Mesendoderm (in vitro differentiated cells): ENCODE measurements at regions not wholly inside any gene's neighbourhood (a gene's known extent, or its start where the extent isn't known, plus 50 kb on each side); places are given as distances from the start of the nearest gene placed in this dataset.
A peak's percentile ranks its signal among the peaks of the same experiment; 100 is the strongest.

Experiments used
- DNase-seq: peaks from one replicate; pipeline ENCODE4 v3.0.0; 2013
- H2AK5ac ChIP-seq: 2 replicates; pipeline ENCODE4 v1.6.1; 2013; ENCODE audit warnings: low read length, inconsistent platforms
- H2BK120ac ChIP-seq: 2 replicates; pipeline ENCODE4 v1.6.1; 2013; ENCODE audit warnings: low read depth, mild to moderate bottlenecking, low read length, moderate library complexity, mixed read lengths
- H2BK15ac ChIP-seq: replicated peaks from 2 replicates; pipeline ENCODE4 v1.6.1; 2013; ENCODE audit warnings: low read depth, mild to moderate bottlenecking, moderate library complexity
- H2BK5ac ChIP-seq: 2 replicates; pipeline ENCODE4 v1.6.1; 2013; ENCODE audit warnings: low read length, inconsistent platforms
- H3K18ac ChIP-seq: 2 replicates; pipeline ENCODE4 v1.6.1; 2013; ENCODE audit warnings: mild to moderate bottlenecking, low read length, mixed read lengths
- H3K23ac ChIP-seq: one replicate; pipeline ENCODE4 v1.6.1; 2013; ENCODE audit warnings: low read length
- H3K27ac ChIP-seq: 2 replicates; pipeline ENCODE4 v1.5.1; 2013; ENCODE audit warnings: low read depth, mild to moderate bottlenecking, inconsistent platforms, low read length, moderate library complexity
- H3K27me3 ChIP-seq: 2 replicates; pipeline ENCODE4 v1.6.1; 2013; ENCODE audit warnings: low read length, control low read depth, mild to moderate bottlenecking, inconsistent platforms; ENCODE audit not compliant: insufficient read depth, poor library complexity
- H3K36me3 ChIP-seq: 2 replicates; pipeline ENCODE4 v1.6.1; 2013; ENCODE audit warnings: low read length, inconsistent platforms; ENCODE audit not compliant: control insufficient read depth, insufficient read depth
- H3K4ac ChIP-seq: one replicate; pipeline ENCODE4 v1.6.1; 2013; ENCODE audit warnings: low read depth, mild to moderate bottlenecking, low read length, moderate library complexity
- H3K4me1 ChIP-seq: 2 replicates; pipeline ENCODE4 v1.6.1; 2013; ENCODE audit warnings: low read depth, low read length, inconsistent platforms; ENCODE audit not compliant: control insufficient read depth
- H3K4me2 ChIP-seq: 2 replicates; pipeline ENCODE4 v1.6.1; 2013; ENCODE audit warnings: low read length
- H3K4me3 ChIP-seq: 2 replicates; pipeline ENCODE4 v1.5.1; 2013; ENCODE audit warnings: mild to moderate bottlenecking, low read length
- H3K56ac ChIP-seq: one replicate; pipeline ENCODE4 v1.6.1; 2013; ENCODE audit warnings: low read length
- H3K79me1 ChIP-seq: 2 replicates; pipeline ENCODE4 v1.6.1; 2013; ENCODE audit warnings: low read length, inconsistent platforms
- H3K79me2 ChIP-seq: 2 replicates; pipeline ENCODE4 v1.6.1; 2013; ENCODE audit warnings: mild to moderate bottlenecking, low read length; ENCODE audit not compliant: control insufficient read depth, insufficient read depth
- H3K9ac ChIP-seq: 2 replicates; pipeline ENCODE4 v1.6.1; 2013; ENCODE audit warnings: low read length, inconsistent platforms
- H4K5ac ChIP-seq: one replicate; pipeline ENCODE4 v1.6.1; 2013; ENCODE audit warnings: low read length
- H4K8ac ChIP-seq: one replicate; pipeline ENCODE4 v1.6.1; 2013; ENCODE audit warnings: low read depth, mild to moderate bottlenecking, control low read depth, low read length, moderate library complexity
- WGBS: extraction: QIAGEN DNeasy Blood & Tissue Kit; methylation state at CpG from one replicate; pipeline ENCODE4 v1.1.7; 2013; ENCODE audit warnings: low lambda C conversion rate, missing lambda C conversion rate; ENCODE audit not compliant: insufficient coverage; ENCODE audit errors: extremely low coverage; 5-methylcytosine and 5-hydroxymethylcytosine counted together

DNA sequence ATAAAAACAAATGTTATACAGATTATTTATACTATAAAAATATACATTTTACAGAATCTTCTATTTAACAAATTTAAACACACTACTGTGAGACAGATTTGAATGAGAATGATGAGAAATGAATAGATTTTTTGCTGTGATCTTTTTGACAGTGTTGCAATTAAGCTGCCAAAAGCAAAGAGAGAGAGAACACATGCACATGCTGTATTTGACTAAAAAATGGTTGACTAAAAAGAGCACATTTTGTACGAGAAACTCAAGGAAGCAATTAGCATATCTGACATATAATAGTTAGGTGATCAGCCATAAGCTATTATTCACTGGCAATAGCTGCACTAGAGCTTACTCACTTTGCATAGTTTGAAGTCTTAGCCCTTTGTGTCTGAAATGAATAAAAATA is 115.8 kb downstream of the SYT10 start:
- Histone ChIP-seq H3K4me3 (no peak overlapping the region), H3K4me2 (no peak overlapping the region), H3K36me3 (no peaks in the 10 kb centered on the region), H2BK5ac (no peak overlapping the region), H3K27me3 (no peaks in the 10 kb centered on the region), H2BK15ac (no peak overlapping the region), H3K79me1 (no peaks in the 10 kb centered on the region), H3K4me1 (no peaks in the 10 kb centered on the region), H3K23ac (no peak overlapping the region), H3K79me2 (no peaks in the 10 kb centered on the region), H2AK5ac (no peak overlapping the region), H3K27ac (no peak overlapping the region), H3K18ac (no peak overlapping the region), H3K56ac (no peak overlapping the region), H3K4ac (no peak overlapping the region), H2BK120ac (no peak overlapping the region), H3K9ac (no peak overlapping the region), H4K8ac (no peak overlapping the region), H4K5ac (no peak overlapping the region)
- no peak for DNase-seq
- no CpG with 5 or more reads among the region's 1 CpG for WGBS

DNA sequence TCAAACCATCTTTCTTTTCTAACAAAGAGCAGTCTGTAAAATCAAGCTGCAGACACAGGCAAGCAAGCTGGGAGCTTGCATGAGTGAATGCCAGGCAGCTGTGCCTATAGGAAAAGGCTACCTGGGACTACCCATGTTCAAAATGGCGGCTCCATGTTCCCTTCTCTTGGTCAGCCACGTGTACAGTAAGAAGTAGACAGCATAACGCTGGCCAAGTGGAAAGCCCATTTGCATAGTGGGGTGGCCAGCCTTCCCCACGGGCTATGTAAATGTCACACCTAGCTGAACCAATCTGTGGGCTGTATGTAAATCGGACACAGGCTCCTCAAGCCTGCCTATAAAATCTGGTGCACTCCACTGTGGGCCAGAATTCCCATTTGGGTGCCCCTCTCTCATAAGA is 117.1 kb downstream of the SYT10 start:
- no peak overlapping the region for H3K27ac ChIP-seq
- H2AK5ac ChIP-seq: no peak overlapping the region
- DNase-seq: no peak
- H3K27me3 ChIP-seq: no peaks in the 10 kb centered on the region
- no peak overlapping the region for H3K23ac ChIP-seq
- H2BK15ac ChIP-seq: no peak overlapping the region
- no peak overlapping the region for H4K5ac ChIP-seq
- H3K56ac ChIP-seq: no peak overlapping the region
- H2BK120ac ChIP-seq: no peak overlapping the region
- H3K79me2 ChIP-seq: no peaks in the 10 kb centered on the region
- no peak overlapping the region for H3K18ac ChIP-seq
- H4K8ac ChIP-seq: no peak overlapping the region
- H3K4ac ChIP-seq: no peak overlapping the region
- no peak overlapping the region for H3K9ac ChIP-seq
- no peaks in the 10 kb centered on the region for H3K79me1 ChIP-seq
- H3K36me3 ChIP-seq: no peaks in the 10 kb centered on the region
- H3K4me3 ChIP-seq: no peak overlapping the region
- H2BK5ac ChIP-seq: no peak overlapping the region
- no peaks in the 10 kb centered on the region for H3K4me1 ChIP-seq
- H3K4me2 ChIP-seq: no peak overlapping the region
- no CpG with 5 or more reads among the region's 5 CpGs for WGBS

DNA sequence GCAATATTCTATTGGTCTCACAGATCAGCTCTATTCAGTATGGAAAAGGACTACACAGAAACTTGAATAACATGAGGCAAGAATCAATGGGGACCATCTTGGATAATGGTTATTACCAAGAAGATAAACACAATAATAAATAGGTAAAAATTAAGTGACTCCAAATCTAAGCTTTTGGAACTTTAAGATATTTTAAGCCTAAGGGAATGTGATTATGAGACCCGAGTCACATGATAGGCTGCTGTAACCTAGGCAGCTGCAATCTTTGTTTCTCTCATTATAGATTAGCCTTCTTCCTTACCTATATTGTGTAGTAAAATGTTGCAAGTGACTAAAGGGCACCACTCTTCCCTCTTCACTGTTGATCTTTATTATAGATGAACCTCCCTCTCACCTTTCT is 121.9 kb downstream of the SYT10 start:
- Histone ChIP-seq H3K4me1 (no peaks in the 10 kb centered on the region), H3K4me2 (no peak overlapping the region), H2BK120ac (no peak overlapping the region), H2BK5ac (peak overlapping the region; percentile 30), H4K8ac (no peak overlapping the region), H3K56ac (no peak overlapping the region), H3K79me1 (no peaks in the 10 kb centered on the region), H3K9ac (no peak overlapping the region), H3K18ac (no peak overlapping the region), H3K36me3 (no peaks in the 10 kb centered on the region), H3K23ac (no peak overlapping the region), H3K27me3 (no peaks in the 10 kb centered on the region), H2AK5ac (no peak overlapping the region), H2BK15ac (no peak overlapping the region), H4K5ac (no peak overlapping the region), H3K27ac (no peak overlapping the region), H3K79me2 (no peaks in the 10 kb centered on the region), H3K4me3 (no peak overlapping the region), H3K4ac (no peak overlapping the region)
- DNase-seq: no peak
- no CpG with 5 or more reads among the region's 1 CpG for WGBS

DNA sequence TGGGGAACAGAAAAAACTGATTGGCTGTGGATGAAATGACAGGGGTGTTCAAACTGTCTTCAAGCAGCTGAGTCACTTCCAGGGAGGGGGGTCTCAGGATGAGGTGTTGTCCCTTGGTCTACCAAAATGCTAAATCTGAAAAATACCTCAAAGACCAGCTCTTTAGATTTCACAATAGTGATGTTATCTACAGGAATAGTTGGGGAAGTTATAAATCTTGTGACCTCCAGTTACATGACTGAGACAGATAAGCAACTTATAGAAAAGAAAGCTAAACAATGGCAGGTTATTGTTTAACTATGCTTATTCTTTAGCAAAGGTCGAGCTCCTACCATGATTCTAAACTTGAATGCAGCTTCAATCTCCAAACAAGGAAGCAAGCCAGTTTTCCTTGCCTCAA is 125.4 kb downstream of the SYT10 start:
- H3K4ac ChIP-seq: no peak overlapping the region
- no peaks in the 10 kb centered on the region for H3K36me3 ChIP-seq
- H3K56ac ChIP-seq: no peak overlapping the region
- no peaks in the 10 kb centered on the region for H3K79me2 ChIP-seq
- H3K27ac ChIP-seq: no peak overlapping the region
- no peak overlapping the region for H3K18ac ChIP-seq
- no peak overlapping the region for H3K9ac ChIP-seq
- no peaks in the 10 kb centered on the region for H3K4me1 ChIP-seq
- WGBS: no CpG with 5 or more reads among the region's 1 CpG
- H3K4me2 ChIP-seq: no peak overlapping the region
- H2BK5ac ChIP-seq: no peak overlapping the region
- no peak overlapping the region for H3K23ac ChIP-seq
- no peak overlapping the region for H3K4me3 ChIP-seq
- H2AK5ac ChIP-seq: no peak overlapping the region
- no peak overlapping the region for H4K5ac ChIP-seq
- no peaks in the 10 kb centered on the region for H3K27me3 ChIP-seq
- H3K79me1 ChIP-seq: no peaks in the 10 kb centered on the region
- no peak overlapping the region for H2BK15ac ChIP-seq
- H2BK120ac ChIP-seq: no peak overlapping the region
- DNase-seq: no peak
- no peak overlapping the region for H4K8ac ChIP-seq

DNA sequence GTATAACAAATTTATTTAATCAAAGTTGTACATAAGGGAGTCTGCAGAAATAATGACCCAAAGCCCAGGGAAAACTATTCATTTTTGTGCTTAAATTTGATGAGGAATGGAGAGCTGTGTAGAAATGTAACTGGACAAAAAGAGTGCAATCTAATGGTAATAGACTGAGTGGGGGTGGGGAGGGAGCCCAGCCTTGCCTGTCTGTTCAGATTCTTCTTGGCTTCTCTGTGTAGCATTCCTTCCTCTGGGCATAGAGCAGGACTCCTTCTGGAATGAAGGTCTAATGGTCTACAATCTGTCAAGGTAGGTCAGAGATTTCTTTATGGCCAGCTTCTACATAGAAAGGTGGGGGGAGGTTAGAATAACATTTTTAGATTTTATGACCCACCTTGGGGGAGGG is 126.1 kb downstream of the SYT10 start:
- no peak overlapping the region for H2BK120ac ChIP-seq
- no peak overlapping the region for H3K4me3 ChIP-seq
- no peak for DNase-seq
- no peaks in the 10 kb centered on the region for H3K27me3 ChIP-seq
- H3K79me1 ChIP-seq: no peaks in the 10 kb centered on the region
- H3K4me1 ChIP-seq: no peaks in the 10 kb centered on the region
- H3K4ac ChIP-seq: no peak overlapping the region
- H4K5ac ChIP-seq: no peak overlapping the region
- no peak overlapping the region for H2BK5ac ChIP-seq
- H3K23ac ChIP-seq: no peak overlapping the region
- no peak overlapping the region for H2AK5ac ChIP-seq
- H3K9ac ChIP-seq: no peak overlapping the region
- no peak overlapping the region for H2BK15ac ChIP-seq
- no peak overlapping the region for H3K4me2 ChIP-seq
- no peaks in the 10 kb centered on the region for H3K79me2 ChIP-seq
- no peak overlapping the region for H3K27ac ChIP-seq
- no peak overlapping the region for H4K8ac ChIP-seq
- H3K18ac ChIP-seq: no peak overlapping the region
- H3K36me3 ChIP-seq: no peaks in the 10 kb centered on the region
- no peak overlapping the region for H3K56ac ChIP-seq

DNA sequence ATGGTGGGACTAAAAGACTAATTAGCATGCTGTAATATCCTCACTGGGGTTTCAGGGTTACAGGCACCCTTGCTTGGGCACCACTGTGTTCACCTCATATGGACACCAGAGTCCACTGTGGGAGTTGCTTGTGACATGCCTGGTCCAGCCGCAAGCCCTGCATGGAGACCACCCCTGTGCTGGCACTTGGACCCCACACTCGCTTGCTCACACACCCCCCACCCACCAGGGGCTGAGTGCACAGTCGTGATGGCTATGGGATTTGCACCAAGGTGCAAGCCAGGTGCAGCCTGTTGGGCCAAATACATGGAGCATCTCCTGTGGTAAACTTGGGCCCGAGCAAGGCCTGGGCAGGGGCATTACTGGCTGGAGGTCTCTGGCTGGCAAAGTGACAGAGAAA is 129.1 kb downstream of the SYT10 start:
- Histone ChIP-seq H3K18ac (no peak overlapping the region), H3K4me3 (no peak overlapping the region), H3K27ac (no peak overlapping the region), H3K4me1 (no peaks in the 10 kb centered on the region), H3K4ac (no peak overlapping the region), H3K23ac (no peak overlapping the region), H3K27me3 (no peaks in the 10 kb centered on the region), H3K56ac (no peak overlapping the region), H4K5ac (no peak overlapping the region), H2AK5ac (no peak overlapping the region), H3K79me2 (no peaks in the 10 kb centered on the region), H3K9ac (no peak overlapping the region), H3K79me1 (no peaks in the 10 kb centered on the region), H2BK5ac (no peak overlapping the region), H3K4me2 (no peak overlapping the region), H3K36me3 (no peaks in the 10 kb centered on the region), H2BK15ac (no peak overlapping the region), H4K8ac (no peak overlapping the region), H2BK120ac (no peak overlapping the region)
- no CpG with 5 or more reads among the region's 4 CpGs for WGBS
- DNase-seq: no peak
